Kidney (tissue), 13 donors: ENCODE measurements at regions not wholly inside any gene's neighbourhood (a gene's known extent, or its start where the extent isn't known, plus 50 kb on each side); places are given as distances from the start of the nearest gene placed in this dataset.
"Not testable (repeated sequence)": the region's sequence is repeated elsewhere in the genome, so short reads cannot be mapped to it uniquely, and the experiment has no call there.

ENCODE experiments used
- DNase-seq, 5 donors: peaks; one replicate each; pipeline ENCODE4 v3.0.0-alpha.2; 2013 to 2020
- FAIRE-seq: peaks from 2 replicates; lab custom pipeline; 2012; peaks lifted over from hg19 to GRCh38; lab: Jason Lieb, UNC
- H3K27ac ChIP-seq, 2 donors: one replicate each; pipeline ENCODE4 v1.7.0; 2013; ENCODE audit warnings: low read depth in 2 of 2, low read length in 2 of 2, inconsistent platforms in 1 of 2
- H3K27me3 ChIP-seq: one replicate; pipeline ENCODE4 v1.7.1; 2013; ENCODE audit warnings: low read length, inconsistent platforms; ENCODE audit not compliant: control insufficient read depth, insufficient read depth
- H3K36me3 ChIP-seq, 3 donors: one replicate each; pipeline versions ENCODE4 v1.7.0 to v1.7.1; 2013; ENCODE audit warnings: low read length in 3 of 3, control low read depth in 1 of 3, inconsistent platforms in 1 of 3; ENCODE audit not compliant: insufficient read depth in 3 of 3, control insufficient read depth in 2 of 3
- H3K4me1 ChIP-seq, 3 donors: one replicate each; pipeline versions ENCODE4 v1.7.0 to v1.7.1; 2013; ENCODE audit warnings: low read length in 3 of 3, inconsistent platforms in 1 of 3, low read depth in 1 of 3; ENCODE audit not compliant: control insufficient read depth in 2 of 3, insufficient read depth in 2 of 3
- H3K4me3 ChIP-seq, 3 donors: one replicate each; pipeline versions ENCODE4 v1.7.0 to v1.8.1; 2013; ENCODE audit warnings: low read length in 3 of 3, control low read depth in 1 of 3, inconsistent platforms in 1 of 3
- H3K9ac ChIP-seq, 3 donors: one replicate each; pipeline versions ENCODE4 v1.7.0 to v1.7.1; 2013; ENCODE audit warnings: low read length in 3 of 3, control low read depth in 1 of 3, inconsistent platforms in 1 of 3
- H3K9me3 ChIP-seq, 3 donors: one replicate each; pipeline versions ENCODE4 v1.7.0 to v1.7.1; 2013; ENCODE audit warnings: low read length in 3 of 3, control low read depth in 1 of 3, inconsistent platforms in 1 of 3; ENCODE audit not compliant: control insufficient read depth in 2 of 3, insufficient read depth in 1 of 3
- intact Hi-C: fragments of 100-400 bp; cut with DNase I; formaldehyde crosslinking; loops from one replicate; pipeline ENCODE4 v1.11.1; 2022
- TF ChIP-seq, protein P1 (sequence below): IDR thresholded peaks from 3 replicates; pipeline ENCODE4 v1.5.1; 2012; ENCODE audit warnings: mild to moderate bottlenecking, moderate library complexity, borderline replicate concordance; ENCODE audit not compliant: insufficient read depth; ENCODE audit errors: extremely low read depth
- donor health status: control.
- donor health status: control.
- donor health status: control.
- donor health status: control.
- donor health status: control.
- donor health status: DM: yes; HTN: yes; CAD: no.
- donor health status: Normal renal cell carcinoma (clear cell type).

DNA sequence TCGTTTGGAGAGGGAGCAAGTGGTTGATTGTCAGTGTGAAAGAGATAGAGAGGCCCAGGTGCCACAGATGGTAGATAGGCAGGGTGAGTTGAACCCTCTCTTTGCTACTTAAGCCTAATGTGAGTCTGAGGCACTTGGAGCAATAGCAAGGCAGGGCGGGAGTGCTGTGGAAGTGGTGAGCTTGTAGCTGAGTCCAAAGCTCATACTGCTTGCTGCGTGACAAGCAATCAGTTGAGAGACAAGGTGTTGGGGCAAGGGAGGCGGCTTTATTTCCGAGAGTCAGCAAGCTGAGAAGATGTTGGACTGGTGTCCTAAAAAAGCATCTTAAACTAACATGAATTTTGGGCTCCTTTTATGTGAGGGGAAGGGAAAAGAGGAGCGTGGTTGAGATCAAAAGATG lies 112.9 kb upstream of the ZKSCAN2 start:
- DNase-seq (no peak), FAIRE-seq (no peak)
- no peaks in the 10 kb centered on the region for H3K9me3 ChIP-seq
- no peaks in the 10 kb centered on the region for H3K27me3 ChIP-seq
- no peak overlapping the region for H3K4me3 ChIP-seq
- TF ChIP-seq, protein P1, sequence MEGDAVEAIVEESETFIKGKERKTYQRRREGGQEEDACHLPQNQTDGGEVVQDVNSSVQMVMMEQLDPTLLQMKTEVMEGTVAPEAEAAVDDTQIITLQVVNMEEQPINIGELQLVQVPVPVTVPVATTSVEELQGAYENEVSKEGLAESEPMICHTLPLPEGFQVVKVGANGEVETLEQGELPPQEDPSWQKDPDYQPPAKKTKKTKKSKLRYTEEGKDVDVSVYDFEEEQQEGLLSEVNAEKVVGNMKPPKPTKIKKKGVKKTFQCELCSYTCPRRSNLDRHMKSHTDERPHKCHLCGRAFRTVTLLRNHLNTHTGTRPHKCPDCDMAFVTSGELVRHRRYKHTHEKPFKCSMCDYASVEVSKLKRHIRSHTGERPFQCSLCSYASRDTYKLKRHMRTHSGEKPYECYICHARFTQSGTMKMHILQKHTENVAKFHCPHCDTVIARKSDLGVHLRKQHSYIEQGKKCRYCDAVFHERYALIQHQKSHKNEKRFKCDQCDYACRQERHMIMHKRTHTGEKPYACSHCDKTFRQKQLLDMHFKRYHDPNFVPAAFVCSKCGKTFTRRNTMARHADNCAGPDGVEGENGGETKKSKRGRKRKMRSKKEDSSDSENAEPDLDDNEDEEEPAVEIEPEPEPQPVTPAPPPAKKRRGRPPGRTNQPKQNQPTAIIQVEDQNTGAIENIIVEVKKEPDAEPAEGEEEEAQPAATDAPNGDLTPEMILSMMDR, result no peak
- H3K27ac ChIP-seq, result no peak overlapping the region
- H3K36me3 ChIP-seq, result no peaks in the 10 kb centered on the region
- no peaks in the 10 kb centered on the region for H3K4me1 ChIP-seq
- H3K9ac ChIP-seq, result no peak overlapping the region
- intact Hi-C loops, result no loop called here

- Histone ChIP-seq H3K4me1 (no peaks in the 10 kb centered on the region), H3K9me3 (no peaks in the 10 kb centered on the region), H3K27me3 (no peaks in the 10 kb centered on the region), H3K4me3 (no peak overlapping the region), H3K36me3 (no peaks in the 10 kb centered on the region), H3K9ac (no peak overlapping the region), H3K27ac (no peak overlapping the region)
- no peak for FAIRE-seq
- no peak for DNase-seq
- intact Hi-C loops, result no loop called here
- TF ChIP-seq, protein P1, result no peak
Observed at GRCh38 chr16:25367773-25368524, 110.3 kb upstream of the ZKSCAN2 start.

DNA sequence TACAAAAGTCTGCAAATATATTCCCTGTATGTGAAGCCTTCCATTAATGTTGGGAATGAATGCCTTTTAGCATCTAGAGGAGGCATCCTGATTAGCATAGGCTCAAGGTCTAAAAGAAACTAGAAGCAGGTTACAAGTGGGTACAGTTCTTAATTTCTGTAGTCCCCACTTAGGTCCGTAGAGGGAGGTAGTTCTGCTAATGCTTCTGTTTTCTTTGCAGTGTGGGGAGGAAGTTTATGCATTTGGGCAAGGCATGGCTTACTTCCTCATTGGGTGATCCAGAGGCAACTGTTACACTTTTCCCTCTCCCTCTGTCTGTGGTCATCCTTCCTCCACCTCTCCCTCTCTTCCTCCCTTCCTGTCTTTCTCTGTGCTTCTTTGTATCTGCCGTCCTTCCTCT lies 108.4 kb upstream of the ZKSCAN2 start:
- FAIRE-seq, result no peak
- no peak overlapping the region for H3K4me3 ChIP-seq
- H3K9ac ChIP-seq, result no peak overlapping the region
- no peak for DNase-seq
- no peak overlapping the region for H3K27ac ChIP-seq
- H3K36me3 ChIP-seq, result no peaks in the 10 kb centered on the region
- TF ChIP-seq, protein P1, result no peak
- H3K27me3 ChIP-seq, result no peaks in the 10 kb centered on the region
- no peaks in the 10 kb centered on the region for H3K4me1 ChIP-seq
- intact Hi-C loops, result no loop called here
- H3K9me3 ChIP-seq, result no peaks in the 10 kb centered on the region

DNA sequence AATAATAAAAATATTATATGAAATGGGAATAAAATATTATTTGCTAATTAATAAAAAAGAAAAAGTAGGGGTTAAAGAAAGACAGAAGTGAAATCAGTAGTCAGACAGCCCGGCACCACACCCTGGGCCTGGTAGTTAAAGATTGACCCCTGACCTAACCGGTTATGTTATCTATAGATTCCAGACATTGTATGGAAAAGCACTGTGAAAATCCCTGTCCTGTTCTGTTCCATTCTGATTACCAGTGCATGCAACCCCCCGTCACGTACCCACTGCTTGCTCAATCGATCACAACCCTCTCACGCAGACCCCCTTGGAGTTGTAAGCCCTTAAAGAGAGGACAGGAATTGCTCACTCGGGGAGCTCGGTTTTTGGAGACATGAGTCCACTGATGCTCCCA lies 101.9 kb upstream of the ZKSCAN2 start:
- H3K36me3 ChIP-seq, H3K27me3 ChIP-seq, intact Hi-C loops, DNase-seq, H3K9me3 ChIP-seq, H3K27ac ChIP-seq, FAIRE-seq, H3K4me3 ChIP-seq, H3K9ac ChIP-seq, H3K4me1 ChIP-seq: not testable (repeated sequence)
